Esophagus muscularis mucosa (tissue), 4 donors: ENCODE measurements at regions not wholly inside any gene's neighbourhood (a gene's known extent, or its start where the extent isn't known, plus 50 kb on each side); places are given as distances from the start of the nearest gene placed in this dataset.

Experiments
- CTCF ChIP-seq, 3 experiments: fragments of 200-600 bp in 2 of 3; fragments of 450-650 bp in 1 of 3; sonication (generic) in 2 of 3; IDR thresholded peaks; one replicate each; pipeline ENCODE4 v1.5.1; 2017 to 2019; ENCODE audit warnings: antibody characterized with exemption in 3 of 3, mild to moderate bottlenecking in 2 of 3, moderate library complexity in 1 of 3
- EP300 ChIP-seq: sonication (generic); formaldehyde crosslinking; IDR thresholded peaks from one replicate; pipeline ENCODE4 v1.6.1; 2017; ENCODE audit warnings: antibody characterized with exemption
- POLR2A ChIP-seq: fragments of 450-650 bp; IDR thresholded peaks from one replicate; pipeline ENCODE4 v1.6.1; 2017; ENCODE audit warnings: antibody characterized with exemption, moderate library complexity, mild to moderate bottlenecking, low read depth
- POLR2AphosphoS5 ChIP-seq, 2 donors: sonication (generic); formaldehyde crosslinking; IDR thresholded peaks; one replicate each; pipeline ENCODE4 v1.6.1; 2017; ENCODE audit warnings: antibody characterized with exemption in 2 of 2

GRCh38 chr17:65332375-65332774 is 195.2 kb downstream of the RGS9 start:
- no peak for TF ChIP-seq CTCF (IDR thresholded peaks at IDR 0.05)
- TF ChIP-seq POLR2A: no peak
- TF ChIP-seq POLR2AphosphoS5 (IDR thresholded peaks at IDR 0.05): no peak
- no peak for TF ChIP-seq EP300
